MCF 10A (cell line): ENCODE measurements at regions not wholly inside any gene's neighbourhood (a gene's known extent, or its start where the extent isn't known, plus 50 kb on each side); places are given as distances from the start of the nearest gene placed in this dataset.
A peak's percentile ranks its signal among the peaks of the same experiment; 100 is the strongest.

ENCODE experiments used
- BruUV-seq: library from RNA; stranded (reverse); fragments of 400-500 nt; replicated peaks from 2 replicates; lab custom pipeline; 2021; lab: Mats Ljungman, UMichigan
- CTCF ChIA-PET: fragments of 300-600 bp; sonication (Branson Sonifier 250); formaldehyde crosslinking; extraction: SDS; loops from one replicate; lab custom pipeline; 2021; ENCODE audit warnings: antibody characterized with exemption, inconsistent platforms; lab: Yijun Ruan, JAX
- POLR2A ChIA-PET: fragments of 300-600, 350-650 bp; sonication (Branson Sonifier 250); formaldehyde crosslinking; extraction: SDS; loops from one replicate; lab custom pipeline; 2020; ENCODE audit warnings: antibody characterized with exemption, inconsistent platforms; lab: Yijun Ruan, JAX
- DNase-seq: peaks from one replicate; pipeline ENCODE4 v3.0.0-alpha.2; 2018; ENCODE audit not compliant: unreplicated experiment
- H3K27ac Mint-ChIP-seq: one replicate; pipeline ENCODE4 v1.8.0; 2022; ENCODE audit warnings: mild to moderate bottlenecking, low read depth, mixed read lengths; ENCODE audit not compliant: unreplicated experiment
- H3K27me3 Mint-ChIP-seq: one replicate; pipeline ENCODE4 v1.8.0; 2022; ENCODE audit warnings: mixed read lengths; ENCODE audit not compliant: insufficient read depth, unreplicated experiment
- H3K36me3 Mint-ChIP-seq: one replicate; pipeline ENCODE4 v1.8.0; 2022; ENCODE audit warnings: mild to moderate bottlenecking, moderate library complexity, mixed read lengths; ENCODE audit not compliant: insufficient read depth, unreplicated experiment
- H3K4me1 Mint-ChIP-seq: one replicate; pipeline ENCODE4 v1.8.0; 2022; ENCODE audit warnings: mixed read lengths; ENCODE audit not compliant: insufficient read depth, unreplicated experiment
- H3K4me3 Mint-ChIP-seq: one replicate; pipeline ENCODE4 v1.8.0; 2022; ENCODE audit warnings: mild to moderate bottlenecking, moderate library complexity, mixed read lengths; ENCODE audit not compliant: unreplicated experiment
- H3K9me3 Mint-ChIP-seq: one replicate; pipeline ENCODE4 v1.8.0; 2022; ENCODE audit warnings: mixed read lengths; ENCODE audit not compliant: unreplicated experiment
- CTCF ChIP-seq: fragments of 200-600 bp; IDR thresholded peaks from one replicate; pipeline ENCODE4 v1.8.0; 2022; ENCODE audit warnings: antibody characterized with exemption, mild to moderate bottlenecking; ENCODE audit not compliant: unreplicated experiment
- intact Hi-C: fragments of 100-400 bp; cut with micrococcal nuclease; formaldehyde crosslinking; loops from 2 replicates; pipeline ENCODE4 v1.14.1; 2022

DNA sequence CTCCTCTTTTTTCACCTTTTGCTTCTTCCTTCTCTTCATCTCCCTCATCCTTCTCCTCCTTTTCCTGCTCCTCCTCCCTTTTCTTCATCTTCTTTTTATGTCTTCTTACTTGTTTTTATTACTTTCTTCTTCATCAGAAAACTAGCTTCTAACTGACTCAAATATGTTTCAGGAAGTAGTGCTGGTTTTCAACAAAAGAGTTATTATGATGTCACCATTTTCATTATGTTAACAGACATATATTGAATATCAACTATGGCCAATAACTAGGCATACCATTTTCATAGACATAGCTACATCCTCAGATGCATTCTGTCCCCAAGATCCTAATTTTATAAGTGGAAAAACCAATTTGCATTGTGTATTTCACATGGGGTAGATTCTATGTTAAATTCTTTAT is 252.9 kb upstream of the PAPPA start:
- intact Hi-C loops = no loop called here
- Mint-ChIP-seq H3K4me3 (no peak overlapping the region), H3K4me1 (no peaks in the 10 kb centered on the region), H3K36me3 (no peaks in the 10 kb centered on the region), H3K27ac (peak overlapping the region; percentile 50), H3K9me3 (peaks cover 17% of the 10 kb centered on the region), H3K27me3 (no peaks in the 10 kb centered on the region)
- no peak for TF ChIP-seq CTCF
- no TSS peak for BruUV-seq
- ChIA-PET POLR2A (no interaction called here), CTCF (interaction anchor here (0.6 to 0.7 kb wide), 2 partner anchors 14 to 1254 kb away, joined by 4 to 6 read pairs; no protein-coding TSS in a partner anchor)
- DNase-seq = no peak

- H3K9me3 Mint-ChIP-seq = no peaks in the 10 kb centered on the region
- POLR2A ChIA-PET = interaction anchor here (1.5 kb wide), 1 partner anchor 8 kb away, joined by 6 read pairs; no protein-coding TSS in a partner anchor
- H3K4me1 Mint-ChIP-seq = no peaks in the 10 kb centered on the region
- intact Hi-C loops = no loop called here
- H3K27ac Mint-ChIP-seq = no peak overlapping the region
- CTCF ChIA-PET = interaction anchor here (0.6 to 1.2 kb wide), 3 partner anchors 213 to 1235 kb away, joined by 3 to 5 read pairs (median 4); no protein-coding TSS in a partner anchor
- no peak for TF ChIP-seq CTCF
- no peaks in the 10 kb centered on the region for H3K36me3 Mint-ChIP-seq
- no TSS peak for BruUV-seq
- DNase-seq = no peak
- H3K27me3 Mint-ChIP-seq = no peaks in the 10 kb centered on the region
- H3K4me3 Mint-ChIP-seq = no peak overlapping the region
Observed at GRCh38 chr9:115910959-115911358, 242.6 kb upstream of the PAPPA start.

- Mint-ChIP-seq H3K4me3 (no peak overlapping the region), H3K36me3 (no peaks in the 10 kb centered on the region), H3K4me1 (no peaks in the 10 kb centered on the region), H3K27ac (no peak overlapping the region), H3K9me3 (no peaks in the 10 kb centered on the region), H3K27me3 (no peaks in the 10 kb centered on the region)
- intact Hi-C loops = no loop called here
- DNase-seq = no peak
- ChIA-PET CTCF (interaction anchor here (0.7 to 1.2 kb wide), 2 partner anchors 319 to 726 kb away, joined by 4 to 5 read pairs; no protein-coding TSS in a partner anchor), POLR2A (interaction anchor here (1.0 to 1.5 kb wide), 3 partner anchors 9 to 389 kb away, joined by 3 to 6 read pairs (median 4); no protein-coding TSS in a partner anchor)
- no TSS peak for BruUV-seq
- TF ChIP-seq CTCF = no peak
Observed at GRCh38 chr9:115912086-115912485, 241.5 kb upstream of the PAPPA start.

GRCh38 chr9:115913696-115914095 is 239.9 kb upstream of the PAPPA start:
- CTCF ChIA-PET = interaction anchor here (0.6 to 0.8 kb wide), 2 partner anchors 29 to 287 kb away, joined by 3 to 4 read pairs; no protein-coding TSS in a partner anchor
- Mint-ChIP-seq H3K27me3 (no peaks in the 10 kb centered on the region), H3K4me3 (no peak overlapping the region), H3K9me3 (no peaks in the 10 kb centered on the region), H3K4me1 (no peaks in the 10 kb centered on the region), H3K27ac (no peak overlapping the region), H3K36me3 (no peaks in the 10 kb centered on the region)
- POLR2A ChIA-PET = interaction anchor here (0.6 to 1.0 kb wide), 4 partner anchors 10 to 309 kb away, joined by 3 read pairs; no protein-coding TSS in a partner anchor
- no peak for DNase-seq
- no peak for TF ChIP-seq CTCF
- no TSS peak for BruUV-seq
- intact Hi-C loops = no loop called here
